PC-3 (cell line): ENCODE measurements at regions not wholly inside any gene's neighbourhood (a gene's known extent, or its start where the extent isn't known, plus 50 kb on each side); places are given as distances from the start of the nearest gene placed in this dataset.

Experiments
- CTCF ChIP-seq: fragments of 300-600 bp; sonication (generic); conservative IDR thresholded peaks from 2 replicates; pipeline ENCODE4 v1.5.1; 2017; ENCODE audit warnings: antibody characterized with exemption, low read depth, mild to moderate bottlenecking, low read length
- EZH2phosphoT487 ChIP-seq: fragments of 300-600 bp; sonication (generic); IDR thresholded peaks from 2 replicates; pipeline ENCODE4 v1.6.1; 2018; ENCODE audit warnings: mild to moderate bottlenecking, antibody characterized with exemption, low read length, borderline replicate concordance

GRCh38 chr4:110830461-110830860, 207.6 kb upstream of the PITX2 start:
- TF ChIP-seq CTCF, result no peak
- no peak for TF ChIP-seq EZH2phosphoT487
